HCT116 (cell line): ENCODE measurements at regions not wholly inside any gene's neighbourhood (a gene's known extent, or its start where the extent isn't known, plus 50 kb on each side); places are given as distances from the start of the nearest gene placed in this dataset.

Source experiments
- ATAC-seq: fragments of 200-7000 bp; cut with Tn5 transposase; 2 replicates; pipeline ENCODE4 v1.9.1; 2020; ENCODE audit warnings: mild to moderate bottlenecking, moderate library complexity
- BruUV-seq: library from RNA; stranded (reverse); fragments of 400-500 nt; replicated peaks from 2 replicates; lab custom pipeline; 2021; lab: Mats Ljungman, UMichigan
- CTCF ChIA-PET: fragments of 300-600 bp; sonication (Branson Sonifier 250); formaldehyde crosslinking; loops from one replicate; lab custom pipeline; 2021; ENCODE audit warnings: antibody characterized with exemption; lab: Charles Lee
- POLR2A ChIA-PET: fragments of 300-600, 350-600 bp; sonication (Branson Sonifier 250); formaldehyde crosslinking; loops from one replicate; lab custom pipeline; 2021; ENCODE audit warnings: antibody characterized with exemption; lab: Charles Lee
- RAD21 ChIA-PET, 2 experiments: fragments of 300-600 bp; sonication (Branson Sonifier 250); formaldehyde crosslinking; loops; one replicate each; lab custom pipeline; 2023; ENCODE audit warnings: low total read pairs in 2 of 2; ENCODE audit not compliant: uncharacterized antibody in 2 of 2, unreplicated experiment in 2 of 2, low non-redundant PET in 1 of 2; lab: Charles Lee
- DNase-seq: peaks from one replicate; pipeline ENCODE4 v3.0.0-alpha.2; 2010; ENCODE audit warnings: low read depth, low spot score
- H2AFZ ChIP-seq: fragments of 200-600 bp; shearing (Covaris generic), sonication (generic); 2 replicates; pipeline ENCODE4 v1.6.1; 2017; ENCODE audit warnings: low read depth, mixed run types, mixed read lengths, antibody characterized with exemption, low read length; ENCODE audit not compliant: poor library complexity, severe bottlenecking
- H3K27ac ChIP-seq: 2 replicates; pipeline ENCODE4 v1.5.1; 2012; ENCODE audit warnings: low read depth, low read length
- H3K27me3 ChIP-seq: fragments of 200-600 bp; sonication (generic); 2 replicates; pipeline ENCODE4 v1.6.1; 2016; ENCODE audit warnings: mixed run types, low read length, mixed read lengths; ENCODE audit not compliant: insufficient read depth
- H3K36me3 ChIP-seq, 2 experiments: fragments of 200-500 bp in 1 of 2; fragments of 200-600 bp in 1 of 2; sonication (Bioruptor generic) in 1 of 2; sonication (generic) in 1 of 2; 2 replicates each; pipeline versions ENCODE4 v1.5.1 to v1.6.1; 2014 to 2016; ENCODE audit warnings: low read length in 2 of 2, inconsistent platforms in 1 of 2, mixed read lengths in 1 of 2, mixed run types in 1 of 2; ENCODE audit not compliant: insufficient read depth in 2 of 2, control insufficient read depth in 1 of 2
- H3K4me1 ChIP-seq, 2 experiments: fragments of 200-600 bp in 1 of 2; sonication (generic) in 1 of 2; 2 replicates each; pipeline versions ENCODE4 v1.5.1 to v1.6.1; 2012 to 2017; ENCODE audit warnings: low read length in 2 of 2, inconsistent platforms in 1 of 2, mild to moderate bottlenecking in 1 of 2, mixed read lengths in 1 of 2, mixed run types in 1 of 2, moderate library complexity in 1 of 2; ENCODE audit not compliant: insufficient read depth in 2 of 2, control insufficient read depth in 1 of 2
- H3K4me2 ChIP-seq: fragments of 200-600 bp; sonication (generic); 2 replicates; pipeline ENCODE4 v1.6.1; 2017; ENCODE audit warnings: mixed run types, low read length, mixed read lengths
- H3K4me3 ChIP-seq, 2 experiments: fragments of 200-600 bp in 1 of 2; sonication (generic) in 1 of 2; replicated peaks in 1 of 2; 2 replicates each; pipeline ENCODE4 v1.5.1; 2011 to 2016; ENCODE audit warnings: low read length in 2 of 2, control low read depth in 1 of 2, low read depth in 1 of 2, mild to moderate bottlenecking in 1 of 2, mixed read lengths in 1 of 2, mixed run types in 1 of 2
- H3K79me2 ChIP-seq: fragments of 200-600 bp; sonication (generic); 2 replicates; pipeline ENCODE4 v1.6.1; 2017; ENCODE audit warnings: mild to moderate bottlenecking, mixed run types, low read length, moderate library complexity, mixed read lengths; ENCODE audit not compliant: insufficient read depth
- H3K9ac ChIP-seq: fragments of 200-600 bp; sonication (generic); 2 replicates; pipeline ENCODE4 v1.6.1; 2016; ENCODE audit warnings: low read length, mixed read lengths
- H3K9me2 ChIP-seq: fragments of 200-600 bp; sonication (generic), shearing (Covaris generic); 2 replicates; pipeline ENCODE4 v1.6.1; 2017; ENCODE audit warnings: mixed run types, mild to moderate bottlenecking, moderate library complexity; ENCODE audit not compliant: insufficient read depth
- H3K9me3 ChIP-seq, 2 experiments: fragments of 200-500 bp in 1 of 2; fragments of 200-600 bp in 1 of 2; sonication (Bioruptor generic) in 1 of 2; sonication (generic) in 1 of 2; 2 replicates each; pipeline ENCODE4 v1.6.1; 2014 to 2017; ENCODE audit warnings: low read length in 2 of 2, mixed read lengths in 2 of 2, inconsistent platforms in 1 of 2, low read depth in 1 of 2, mild to moderate bottlenecking in 1 of 2, mixed run types in 1 of 2, moderate library complexity in 1 of 2; ENCODE audit not compliant: control insufficient read depth in 1 of 2, insufficient read depth in 1 of 2
- H4K20me1 ChIP-seq: fragments of 200-600 bp; sonication (generic), shearing (Covaris generic); 2 replicates; pipeline ENCODE4 v1.6.1; 2017; ENCODE audit warnings: mixed run types, mild to moderate bottlenecking, moderate library complexity; ENCODE audit not compliant: insufficient read depth
- ATF3 ChIP-seq: IDR thresholded peaks from 2 replicates; pipeline ENCODE4 v1.6.1; 2012
- CBX3 ChIP-seq: IDR thresholded peaks from 2 replicates; pipeline ENCODE4 v1.6.1; 2012; ENCODE audit warnings: low read depth
- CEBPB ChIP-seq: IDR thresholded peaks from 2 replicates; pipeline ENCODE4 v1.6.1; 2012; ENCODE audit warnings: low read depth
- ELF1 ChIP-seq: IDR thresholded peaks from 2 replicates; pipeline ENCODE4 v1.6.1; 2012; ENCODE audit warnings: low read depth, borderline replicate concordance
- EZH2 ChIP-seq: fragments of 200-600 bp; sonication (generic); IDR thresholded peaks from 2 replicates; pipeline ENCODE4 v1.6.1; 2017; ENCODE audit warnings: antibody characterized with exemption, mixed run types
- FOSL1 ChIP-seq: IDR thresholded peaks from 2 replicates; pipeline ENCODE4 v1.6.1; 2012; ENCODE audit warnings: low read depth
- POLR2A ChIP-seq: IDR thresholded peaks from 2 replicates; pipeline ENCODE4 v1.7.0; 2011; ENCODE audit warnings: borderline replicate concordance; ENCODE audit not compliant: insufficient read depth, insufficient read length; ENCODE audit errors: extremely low read depth
- POLR2AphosphoS5 ChIP-seq: IDR thresholded peaks from 2 replicates; pipeline ENCODE4 v1.6.1; 2011; ENCODE audit warnings: mild to moderate bottlenecking, low read depth, low read length, moderate library complexity
- RAD21 ChIP-seq: IDR thresholded peaks from 2 replicates; pipeline ENCODE4 v1.6.1; 2012; ENCODE audit warnings: low read depth, mild to moderate bottlenecking
- SP1 ChIP-seq: IDR thresholded peaks from 2 replicates; pipeline ENCODE4 v1.6.1; 2012; ENCODE audit warnings: low read depth
- SRF ChIP-seq: IDR thresholded peaks from 2 replicates; pipeline ENCODE4 v1.6.1; 2012; ENCODE audit warnings: low read depth
- TCF7L2 ChIP-seq: IDR thresholded peaks from 2 replicates; pipeline ENCODE4 v1.7.0; 2011; ENCODE audit warnings: borderline replicate concordance, inconsistent platforms; ENCODE audit not compliant: insufficient read depth, insufficient read length; ENCODE audit errors: extremely low read depth
- ZFX ChIP-seq: fragments of 450-650 bp; IDR thresholded peaks from 2 replicates; pipeline ENCODE4 v1.6.1; 2017
- ZNF274 ChIP-seq: fragments of 200-500 bp; sonication (Bioruptor generic); IDR thresholded peaks from 2 replicates; pipeline ENCODE4 v1.6.1; 2014; ENCODE audit warnings: mild to moderate bottlenecking, low read depth, low read length, inconsistent platforms
- intact Hi-C: fragments of 100-400 bp; cut with micrococcal nuclease; formaldehyde crosslinking; loops from 2 replicates; pipeline ENCODE4 v1.10.0; 2022
- TF ChIP-seq, protein P1 (sequence below): IDR thresholded peaks from 2 replicates; pipeline ENCODE4 v1.6.1; 2012

GRCh38 chr3:110646496-110646895 lies 425.1 kb upstream of the NECTIN3 start:
- intact Hi-C loops = no loop called here
- H3K36me3 ChIP-seq = no peaks in the 10 kb centered on the region
- RAD21 ChIA-PET = no interaction called here

GRCh38 chr3:110647586-110647985 lies 424.0 kb upstream of the NECTIN3 start:
- Histone ChIP-seq H3K4me3 (no peak overlapping the region), H3K9ac (no peak overlapping the region), H3K9me3 (no peaks in the 10 kb centered on the region), H3K27ac (no peak overlapping the region)
- intact Hi-C loops = no loop called here
- DNase-seq = no peak
- TF ChIP-seq POLR2AphosphoS5 (no peak), ZFX (no peak), RAD21 (no peak), CBX3 (no peak), POLR2A (no peak), SRF (no peak), CEBPB (no peak)
- TF ChIP-seq, protein P1, sequence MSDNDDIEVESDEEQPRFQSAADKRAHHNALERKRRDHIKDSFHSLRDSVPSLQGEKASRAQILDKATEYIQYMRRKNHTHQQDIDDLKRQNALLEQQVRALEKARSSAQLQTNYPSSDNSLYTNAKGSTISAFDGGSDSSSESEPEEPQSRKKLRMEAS = no peak
- TF ChIP-seq, all 23 proteins: peak for 0
- ChIA-PET CTCF (no interaction called here), POLR2A (no interaction called here), RAD21 (no interaction called here)
- ATAC-seq = no peak
- Histone ChIP-seq H3K36me3 (no peaks in the 10 kb centered on the region), H2AFZ (no peak overlapping the region), H3K9me2 (no peaks in the 10 kb centered on the region), H3K79me2 (no peaks in the 10 kb centered on the region), H3K27me3 (no peaks in the 10 kb centered on the region), H4K20me1 (no peaks in the 10 kb centered on the region), H3K4me2 (no peak overlapping the region), H3K4me1 (no peaks in the 10 kb centered on the region)
- no TSS peak for BruUV-seq

More at GRCh38 chr3:110646496-110646895, 425.1 kb upstream of the NECTIN3 start:
- H3K9me3 ChIP-seq = no peaks in the 10 kb centered on the region
- no peaks in the 10 kb centered on the region for H3K79me2 ChIP-seq
- no peak overlapping the region for H3K9ac ChIP-seq
- POLR2A ChIA-PET = no interaction called here
- no peak overlapping the region for H2AFZ ChIP-seq
- H3K4me3 ChIP-seq = no peak overlapping the region
- no TSS peak for BruUV-seq
- H3K4me2 ChIP-seq = no peak overlapping the region
- DNase-seq (no peak), ATAC-seq (no peak)
- H3K9me2 ChIP-seq = no peaks in the 10 kb centered on the region
- no peak for TF ChIP-seq ZNF274
- TF ChIP-seq ATF3 = no peak
- no peak for TF ChIP-seq TCF7L2
- no peak for TF ChIP-seq EZH2
- TF ChIP-seq ELF1 = no peak
- TF ChIP-seq POLR2A = no peak
- TF ChIP-seq FOSL1 = no peak
- TF ChIP-seq SP1 = no peak
- no peak for TF ChIP-seq ZFX
- CTCF ChIA-PET = no interaction called here
- no peak overlapping the region for H3K27ac ChIP-seq
- no peaks in the 10 kb centered on the region for H4K20me1 ChIP-seq
- no peaks in the 10 kb centered on the region for H3K4me1 ChIP-seq
- no peaks in the 10 kb centered on the region for H3K27me3 ChIP-seq
